Keratinocyte (primary cell): ENCODE measurements at regions not wholly inside any gene's neighbourhood (a gene's known extent, or its start where the extent isn't known, plus 50 kb on each side); places are given as distances from the start of the nearest gene placed in this dataset.

Source experiments
- DNase-seq: peaks from one replicate; pipeline ENCODE4 v3.0.0-alpha.2; 2011; ENCODE audit warnings: low read depth, missing footprints, low spot score
- FAIRE-seq: peaks from 2 replicates; lab custom pipeline; 2011; peaks lifted over from hg19 to GRCh38; lab: Jason Lieb, UNC
- H2AFZ ChIP-seq: 2 replicates; pipeline ENCODE4 v1.6.0; 2012; ENCODE audit warnings: low read length, control low read depth, inconsistent platforms; ENCODE audit not compliant: control insufficient read depth
- H3K27ac ChIP-seq: 2 replicates; pipeline ENCODE4 v1.5.1; 2011; ENCODE audit warnings: low read length; ENCODE audit not compliant: control insufficient read depth, insufficient read depth
- H3K27me3 ChIP-seq: 3 replicates; pipeline ENCODE4 v1.6.0; 2011; ENCODE audit warnings: low read length; ENCODE audit not compliant: control insufficient read depth, insufficient read depth; ENCODE audit errors: extremely low read depth
- H3K36me3 ChIP-seq, 2 experiments: 2 replicates in 1 of 2; 3 replicates in 1 of 2; pipeline ENCODE4 v1.5.1; 2011; ENCODE audit warnings: low read length in 2 of 2, mild to moderate bottlenecking in 1 of 2; ENCODE audit not compliant: control insufficient read depth in 2 of 2, insufficient read depth in 2 of 2; ENCODE audit errors: extremely low read depth in 1 of 2
- H3K4me1 ChIP-seq: 3 replicates; pipeline ENCODE4 v1.5.1; 2011; ENCODE audit warnings: low read length; ENCODE audit not compliant: control insufficient read depth, insufficient read depth; ENCODE audit errors: extremely low read depth
- H3K4me2 ChIP-seq: 3 replicates; pipeline ENCODE4 v1.6.0; 2011; ENCODE audit warnings: low read depth, low read length; ENCODE audit not compliant: control insufficient read depth, insufficient read depth; ENCODE audit errors: extremely low read depth
- H3K4me3 ChIP-seq, 3 experiments: fragments of 200-600 bp in 1 of 3; sonication (generic) in 1 of 3; 2 replicates in 2 of 3; 3 replicates in 1 of 3; pipeline ENCODE4 v1.5.1; 2011 to 2016; ENCODE audit warnings: low read length in 3 of 3, mild to moderate bottlenecking in 3 of 3, control low read depth in 2 of 3, inconsistent platforms in 1 of 3, low read depth in 1 of 3, mixed read lengths in 1 of 3, mixed run types in 1 of 3, moderate library complexity in 1 of 3; ENCODE audit not compliant: control insufficient read depth in 2 of 3, insufficient read depth in 2 of 3; ENCODE audit errors: extremely low read depth in 1 of 3
- H3K79me2 ChIP-seq: 2 replicates; pipeline ENCODE4 v1.6.0; 2012; ENCODE audit warnings: low read length; ENCODE audit not compliant: control insufficient read depth, insufficient read depth
- H3K9ac ChIP-seq: 3 replicates; pipeline ENCODE4 v1.6.0; 2011; ENCODE audit warnings: low read length; ENCODE audit not compliant: control insufficient read depth, insufficient read depth; ENCODE audit errors: extremely low read depth
- H3K9me1 ChIP-seq: 3 replicates; pipeline ENCODE4 v1.6.0; 2011; ENCODE audit warnings: low read length; ENCODE audit not compliant: control insufficient read depth, insufficient read depth; ENCODE audit errors: extremely low read depth
- H3K9me3 ChIP-seq: 2 replicates; pipeline ENCODE4 v1.5.1; 2012; ENCODE audit warnings: low read depth, low read length; ENCODE audit not compliant: control insufficient read depth
- H4K20me1 ChIP-seq: 3 replicates; pipeline ENCODE4 v1.6.0; 2011; ENCODE audit warnings: low read length; ENCODE audit not compliant: control insufficient read depth, insufficient read depth; ENCODE audit errors: extremely low read depth
- CTCF ChIP-seq, 3 experiments: IDR thresholded peaks in 1 of 3; conservative IDR thresholded peaks in 1 of 3; optimal IDR thresholded peaks in 1 of 3; 2 replicates in 2 of 3; 3 replicates in 1 of 3; pipeline versions ENCODE3 to v1.5.1; 2011; ENCODE audit warnings: low read length in 3 of 3, mild to moderate bottlenecking in 3 of 3, moderate library complexity in 2 of 3, control low read depth in 1 of 3, inconsistent platforms in 1 of 3; ENCODE audit not compliant: insufficient read depth in 2 of 3; ENCODE audit errors: extremely low read depth in 1 of 3
- EZH2 ChIP-seq: IDR thresholded peaks from one replicate; pipeline ENCODE4 v1.6.1; 2012; ENCODE audit warnings: inconsistent platforms, mild to moderate bottlenecking, low read length, moderate library complexity
- dilution Hi-C: fragments of 300-500 bp; cut with MboI; formaldehyde crosslinking; loops from one replicate; pipeline ENCODE4 v1.7.0; 2020; ENCODE audit warnings: low sequenced_read_pairs; ENCODE audit not compliant: extremely low pct_ligation_motif_present

GRCh38 chr5:3933536-3933935 lies 337.9 kb downstream of the IRX1 start:
- dilution Hi-C loops: no loop called here
- Histone ChIP-seq H3K27me3 (no peaks in the 10 kb centered on the region), H3K27ac (no peak overlapping the region), H3K9ac (no peak overlapping the region), H3K9me3 (no peaks in the 10 kb centered on the region), H3K4me1 (no peaks in the 10 kb centered on the region), H3K9me1 (no peaks in the 10 kb centered on the region), H3K4me3 (no peak overlapping the region), H3K36me3 (no peaks in the 10 kb centered on the region), H2AFZ (no peak overlapping the region), H3K79me2 (no peaks in the 10 kb centered on the region), H3K4me2 (no peak overlapping the region), H4K20me1 (no peaks in the 10 kb centered on the region)
- DNase-seq (no peak), FAIRE-seq (no peak)
- TF ChIP-seq EZH2 (no peak), CTCF (optimal IDR thresholded peaks at IDR 0.05 in 1 of 3, IDR thresholded peaks at IDR 0.05 in 1 of 3, conservative IDR thresholded peaks at IDR 0.05 in 1 of 3; ENCODE audit: extremely low read depth in 1 of 3, insufficient read depth in 2 of 3, low read length in 3 of 3) (no peak)

GRCh38 chr5:3933966-3934365 lies 338.3 kb downstream of the IRX1 start:
- no peaks in the 10 kb centered on the region for H3K79me2 ChIP-seq
- no peaks in the 10 kb centered on the region for H3K4me1 ChIP-seq
- no peak overlapping the region for H3K4me2 ChIP-seq
- no peaks in the 10 kb centered on the region for H4K20me1 ChIP-seq
- no peak overlapping the region for H2AFZ ChIP-seq
- FAIRE-seq (no peak), DNase-seq (no peak)
- H3K9me1 ChIP-seq: no peaks in the 10 kb centered on the region
- no peaks in the 10 kb centered on the region for H3K36me3 ChIP-seq
- no peaks in the 10 kb centered on the region for H3K27me3 ChIP-seq
- H3K9me3 ChIP-seq: no peaks in the 10 kb centered on the region
- no peak overlapping the region for H3K9ac ChIP-seq
- no peak overlapping the region for H3K4me3 ChIP-seq
- dilution Hi-C loops: no loop called here
- no peak for TF ChIP-seq CTCF (optimal IDR thresholded peaks at IDR 0.05 in 1 of 3, IDR thresholded peaks at IDR 0.05 in 1 of 3, conservative IDR thresholded peaks at IDR 0.05 in 1 of 3; ENCODE audit: extremely low read depth in 1 of 3, insufficient read depth in 2 of 3, low read length in 3 of 3)
- TF ChIP-seq EZH2: no peak
- no peak overlapping the region for H3K27ac ChIP-seq
